Body of pancreas (tissue), 4 donors: ENCODE measurements at regions not wholly inside any gene's neighbourhood (a gene's known extent, or its start where the extent isn't known, plus 50 kb on each side); places are given as distances from the start of the nearest gene placed in this dataset.

Experiments used
- POLR2A ChIP-seq, 3 donors: fragments of 450-650 bp; IDR thresholded peaks; one replicate each; pipeline ENCODE4 v1.6.1; 2016; ENCODE audit warnings: antibody characterized with exemption in 3 of 3, mild to moderate bottlenecking in 2 of 3
- TF ChIP-seq, protein P1 (sequence below), 7 experiments: fragments of 450-650 bp in 4 of 7; fragments of 200-600 bp in 3 of 7; sonication (generic) in 3 of 7; IDR thresholded peaks; one replicate each; pipeline ENCODE4 v1.5.1; 2016 to 2019; ENCODE audit warnings: antibody characterized with exemption in 7 of 7

DNA sequence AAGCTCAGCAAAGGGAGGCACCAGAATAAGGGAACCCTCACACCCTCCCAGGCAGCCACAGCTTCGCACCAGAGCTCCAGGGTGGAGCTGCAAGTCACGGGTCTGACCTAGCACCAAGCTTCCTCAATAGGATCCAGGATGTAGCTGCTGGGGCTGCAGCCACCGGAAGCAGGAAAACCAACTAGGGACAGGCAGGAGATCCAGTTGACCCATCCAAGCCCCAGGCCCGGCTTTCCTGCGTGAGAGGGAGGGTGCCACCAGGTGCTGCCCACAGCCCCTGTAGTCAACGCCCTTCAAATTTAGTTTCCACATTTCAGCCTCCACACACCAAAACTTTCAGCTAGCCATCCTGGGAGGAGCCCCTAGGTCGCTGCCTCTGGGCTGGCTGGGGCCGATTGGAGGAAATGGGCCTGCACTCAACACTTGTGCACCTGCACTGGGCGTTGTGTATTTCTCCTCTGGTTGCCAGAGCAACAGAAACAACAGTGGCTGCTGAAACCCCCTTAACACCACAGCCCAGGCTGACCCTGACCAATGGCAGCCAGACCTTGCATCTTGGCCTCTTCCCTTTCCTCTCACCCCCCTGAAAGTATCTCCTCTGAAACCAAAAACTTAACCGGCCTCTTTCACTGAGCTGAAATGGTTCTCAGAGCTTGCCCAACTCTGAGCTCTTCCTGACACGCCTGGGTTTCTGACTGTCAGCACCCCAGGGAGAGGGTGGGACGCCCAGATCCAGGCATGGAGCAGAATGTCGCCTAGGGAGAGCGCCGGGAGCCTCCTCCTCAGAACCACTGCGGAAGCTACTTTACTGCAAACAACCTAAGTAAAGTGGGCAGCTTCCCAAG lies 226.5 kb upstream of the MAP3K1 start:
- TF ChIP-seq, protein P1, sequence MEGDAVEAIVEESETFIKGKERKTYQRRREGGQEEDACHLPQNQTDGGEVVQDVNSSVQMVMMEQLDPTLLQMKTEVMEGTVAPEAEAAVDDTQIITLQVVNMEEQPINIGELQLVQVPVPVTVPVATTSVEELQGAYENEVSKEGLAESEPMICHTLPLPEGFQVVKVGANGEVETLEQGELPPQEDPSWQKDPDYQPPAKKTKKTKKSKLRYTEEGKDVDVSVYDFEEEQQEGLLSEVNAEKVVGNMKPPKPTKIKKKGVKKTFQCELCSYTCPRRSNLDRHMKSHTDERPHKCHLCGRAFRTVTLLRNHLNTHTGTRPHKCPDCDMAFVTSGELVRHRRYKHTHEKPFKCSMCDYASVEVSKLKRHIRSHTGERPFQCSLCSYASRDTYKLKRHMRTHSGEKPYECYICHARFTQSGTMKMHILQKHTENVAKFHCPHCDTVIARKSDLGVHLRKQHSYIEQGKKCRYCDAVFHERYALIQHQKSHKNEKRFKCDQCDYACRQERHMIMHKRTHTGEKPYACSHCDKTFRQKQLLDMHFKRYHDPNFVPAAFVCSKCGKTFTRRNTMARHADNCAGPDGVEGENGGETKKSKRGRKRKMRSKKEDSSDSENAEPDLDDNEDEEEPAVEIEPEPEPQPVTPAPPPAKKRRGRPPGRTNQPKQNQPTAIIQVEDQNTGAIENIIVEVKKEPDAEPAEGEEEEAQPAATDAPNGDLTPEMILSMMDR (IDR thresholded peaks at IDR 0.05), result no peak
- no peak for TF ChIP-seq POLR2A (IDR thresholded peaks at IDR 0.05)
